Hepatocyte (in vitro differentiated cells): ENCODE measurements at regions not wholly inside any gene's neighbourhood (a gene's known extent, or its start where the extent isn't known, plus 50 kb on each side); places are given as distances from the start of the nearest gene placed in this dataset.

Experiments used
- EZH2 ChIP-seq: fragments of 200-600 bp; sonication (generic); IDR thresholded peaks from 2 replicates; pipeline ENCODE4 v1.6.1; 2016; ENCODE audit warnings: antibody characterized with exemption, mild to moderate bottlenecking, borderline replicate concordance
- EZH2phosphoT487 ChIP-seq: fragments of 200-600 bp; sonication (generic); IDR thresholded peaks from one replicate; pipeline ENCODE4 v1.6.1; 2018; ENCODE audit warnings: antibody characterized with exemption, mild to moderate bottlenecking, low read depth, moderate library complexity; ENCODE audit not compliant: unreplicated experiment, severe bottlenecking
- TF ChIP-seq, protein P1 (sequence below): fragments of 200-600 bp; sonication (generic); IDR thresholded peaks from 2 replicates; pipeline ENCODE4 v1.5.1; 2016; ENCODE audit warnings: antibody characterized with exemption, mild to moderate bottlenecking; ENCODE audit not compliant: poor library complexity

DNA sequence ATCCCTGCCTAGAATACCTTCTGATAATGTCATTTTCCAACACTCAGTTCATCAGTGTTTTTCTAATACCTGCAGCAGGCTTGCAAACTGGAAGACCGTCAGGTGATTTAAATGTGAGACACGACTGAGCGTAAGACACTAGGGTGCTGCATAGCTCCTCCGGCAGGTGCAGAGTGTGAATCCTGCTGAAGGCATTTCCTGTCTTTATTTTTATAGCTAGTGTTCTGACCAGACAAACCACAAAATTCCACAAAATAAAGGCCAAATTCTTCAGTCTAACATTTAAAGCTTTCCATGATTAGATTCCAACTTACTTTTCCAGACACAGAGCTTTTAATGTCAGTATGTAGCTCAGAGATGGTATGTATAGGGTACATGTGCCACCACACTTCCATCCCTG is 70.7 kb downstream of the BBS10 start:
- TF ChIP-seq EZH2: no peak
- TF ChIP-seq, protein P1, sequence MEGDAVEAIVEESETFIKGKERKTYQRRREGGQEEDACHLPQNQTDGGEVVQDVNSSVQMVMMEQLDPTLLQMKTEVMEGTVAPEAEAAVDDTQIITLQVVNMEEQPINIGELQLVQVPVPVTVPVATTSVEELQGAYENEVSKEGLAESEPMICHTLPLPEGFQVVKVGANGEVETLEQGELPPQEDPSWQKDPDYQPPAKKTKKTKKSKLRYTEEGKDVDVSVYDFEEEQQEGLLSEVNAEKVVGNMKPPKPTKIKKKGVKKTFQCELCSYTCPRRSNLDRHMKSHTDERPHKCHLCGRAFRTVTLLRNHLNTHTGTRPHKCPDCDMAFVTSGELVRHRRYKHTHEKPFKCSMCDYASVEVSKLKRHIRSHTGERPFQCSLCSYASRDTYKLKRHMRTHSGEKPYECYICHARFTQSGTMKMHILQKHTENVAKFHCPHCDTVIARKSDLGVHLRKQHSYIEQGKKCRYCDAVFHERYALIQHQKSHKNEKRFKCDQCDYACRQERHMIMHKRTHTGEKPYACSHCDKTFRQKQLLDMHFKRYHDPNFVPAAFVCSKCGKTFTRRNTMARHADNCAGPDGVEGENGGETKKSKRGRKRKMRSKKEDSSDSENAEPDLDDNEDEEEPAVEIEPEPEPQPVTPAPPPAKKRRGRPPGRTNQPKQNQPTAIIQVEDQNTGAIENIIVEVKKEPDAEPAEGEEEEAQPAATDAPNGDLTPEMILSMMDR: no peak
- no peak for TF ChIP-seq EZH2phosphoT487
